ENCODE measurements at regions not wholly inside any gene's neighbourhood (a gene's known extent, or its start where the extent isn't known, plus 50 kb on each side); places are given as distances from the start of the nearest gene placed in this dataset.

- TF ChIP-seq POLR2A (IDR thresholded peaks at IDR 0.05), result no peak
- TF ChIP-seq CTCF (IDR thresholded peaks at IDR 0.05), result no peak
- TF ChIP-seq EP300 (IDR thresholded peaks at IDR 0.05; ENCODE audit: low read depth), result no peak
Measured at GRCh38 chr4:11342401-11342800, 86.3 kb downstream of the HS3ST1 start.
